Gastrocnemius medialis (tissue), 4 donors: ENCODE measurements at regions not wholly inside any gene's neighbourhood (a gene's known extent, or its start where the extent isn't known, plus 50 kb on each side); places are given as distances from the start of the nearest gene placed in this dataset.

Source experiments
- POLR2A ChIP-seq, 2 donors: fragments of 450-650 bp; IDR thresholded peaks; one replicate each; pipeline ENCODE4 v1.6.1; 2017; ENCODE audit warnings: antibody characterized with exemption in 2 of 2, mild to moderate bottlenecking in 2 of 2, moderate library complexity in 2 of 2
- TF ChIP-seq, protein P1 (sequence below), 5 experiments: fragments of 450-650 bp in 3 of 5; fragments of 200-600 bp in 2 of 5; sonication (generic) in 2 of 5; IDR thresholded peaks in 4 of 5; conservative IDR thresholded peaks in 1 of 5; 1 replicate in 4 of 5; 2 replicates in 1 of 5; pipeline ENCODE4 v1.5.1; 2016 to 2019; ENCODE audit warnings: antibody characterized with exemption in 5 of 5, mild to moderate bottlenecking in 3 of 5, moderate library complexity in 3 of 5

GRCh38 chr3:186458306-186459107, 85.7 kb downstream of the CRYGS start:
- TF ChIP-seq POLR2A (IDR thresholded peaks at IDR 0.05) = no peak
- TF ChIP-seq, protein P1, sequence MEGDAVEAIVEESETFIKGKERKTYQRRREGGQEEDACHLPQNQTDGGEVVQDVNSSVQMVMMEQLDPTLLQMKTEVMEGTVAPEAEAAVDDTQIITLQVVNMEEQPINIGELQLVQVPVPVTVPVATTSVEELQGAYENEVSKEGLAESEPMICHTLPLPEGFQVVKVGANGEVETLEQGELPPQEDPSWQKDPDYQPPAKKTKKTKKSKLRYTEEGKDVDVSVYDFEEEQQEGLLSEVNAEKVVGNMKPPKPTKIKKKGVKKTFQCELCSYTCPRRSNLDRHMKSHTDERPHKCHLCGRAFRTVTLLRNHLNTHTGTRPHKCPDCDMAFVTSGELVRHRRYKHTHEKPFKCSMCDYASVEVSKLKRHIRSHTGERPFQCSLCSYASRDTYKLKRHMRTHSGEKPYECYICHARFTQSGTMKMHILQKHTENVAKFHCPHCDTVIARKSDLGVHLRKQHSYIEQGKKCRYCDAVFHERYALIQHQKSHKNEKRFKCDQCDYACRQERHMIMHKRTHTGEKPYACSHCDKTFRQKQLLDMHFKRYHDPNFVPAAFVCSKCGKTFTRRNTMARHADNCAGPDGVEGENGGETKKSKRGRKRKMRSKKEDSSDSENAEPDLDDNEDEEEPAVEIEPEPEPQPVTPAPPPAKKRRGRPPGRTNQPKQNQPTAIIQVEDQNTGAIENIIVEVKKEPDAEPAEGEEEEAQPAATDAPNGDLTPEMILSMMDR (IDR thresholded peaks at IDR 0.05 in 4 of 5, conservative IDR thresholded peaks at IDR 0.05 in 1 of 5) = no peak
